Skeletal muscle satellite cell (primary cell): ENCODE measurements at regions not wholly inside any gene's neighbourhood (a gene's known extent, or its start where the extent isn't known, plus 50 kb on each side); places are given as distances from the start of the nearest gene placed in this dataset.
"Not testable (repeated sequence)": the region's sequence is repeated elsewhere in the genome, so short reads cannot be mapped to it uniquely, and the experiment has no call there.

Experiments used
- H3K27me3 ChIP-seq: 2 replicates; pipeline ENCODE4 v1.7.0; 2013; ENCODE audit warnings: low read length; ENCODE audit not compliant: control insufficient read depth, insufficient read depth
- H3K36me3 ChIP-seq: 2 replicates; pipeline ENCODE4 v1.7.0; 2013; ENCODE audit warnings: mild to moderate bottlenecking, control low read depth, low read length; ENCODE audit not compliant: insufficient read depth
- H3K4me1 ChIP-seq: 2 replicates; pipeline ENCODE4 v1.7.0; 2013; ENCODE audit warnings: low read length; ENCODE audit not compliant: control insufficient read depth, insufficient read depth
- H3K4me2 ChIP-seq: 2 replicates; pipeline ENCODE4 v1.7.0; 2013; ENCODE audit warnings: mild to moderate bottlenecking, low read length
- H3K4me3 ChIP-seq: 2 replicates; pipeline ENCODE4 v1.7.0; 2013; ENCODE audit warnings: low read length
- H3K9ac ChIP-seq: 2 replicates; pipeline ENCODE4 v1.7.0; 2013; ENCODE audit warnings: mild to moderate bottlenecking, low read depth, low read length, moderate library complexity
- H3K9me3 ChIP-seq: replicated peaks from 2 replicates; pipeline ENCODE4 v1.7.0; 2013; ENCODE audit warnings: mild to moderate bottlenecking, control low read depth, low read length

GRCh38 chr4:100340512-100341485 lies 150.5 kb upstream of the DDIT4L start:
- Histone ChIP-seq H3K4me3 (no peak overlapping the region), H3K4me1 (no peaks in the 10 kb centered on the region), H3K27me3 (no peaks in the 10 kb centered on the region), H3K4me2 (no peak overlapping the region), H3K9me3 (no peaks in the 10 kb centered on the region), H3K36me3 (no peaks in the 10 kb centered on the region), H3K9ac (no peak overlapping the region)

- Histone ChIP-seq H3K4me2 (no peak overlapping the region), H3K4me3 (no peak overlapping the region), H3K4me1 (no peaks in the 10 kb centered on the region), H3K36me3 (no peaks in the 10 kb centered on the region), H3K9ac (no peak overlapping the region), H3K9me3 (no peaks in the 10 kb centered on the region), H3K27me3 (no peaks in the 10 kb centered on the region)
These were observed 149.6 kb upstream of the DDIT4L start for GRCh38 chr4:100339870-100340269.

DNA sequence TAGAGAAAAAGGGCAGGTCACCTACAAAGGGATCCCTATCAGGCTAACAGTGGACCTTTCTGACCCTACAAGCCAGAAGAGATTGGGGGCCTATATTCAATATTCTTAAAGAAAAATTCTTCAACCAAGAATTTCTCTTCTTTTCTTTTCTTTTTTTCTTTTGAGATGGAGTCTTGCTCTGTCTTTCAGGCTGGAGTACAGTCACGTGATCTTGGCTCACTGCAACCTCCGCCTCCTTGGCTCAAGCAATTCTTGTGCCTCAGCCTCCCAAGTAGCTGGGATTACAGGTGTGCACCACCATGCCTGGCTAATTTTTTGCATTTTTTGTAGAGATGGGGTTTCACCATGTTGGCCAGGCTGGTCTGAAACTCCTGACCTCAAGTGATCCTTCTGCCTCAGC lies 143.2 kb upstream of the DDIT4L start:
- not testable (repeated sequence) for H3K36me3 ChIP-seq, H3K4me2 ChIP-seq, H3K4me3 ChIP-seq, H3K9me3 ChIP-seq, H3K4me1 ChIP-seq, H3K27me3 ChIP-seq, H3K9ac ChIP-seq

DNA sequence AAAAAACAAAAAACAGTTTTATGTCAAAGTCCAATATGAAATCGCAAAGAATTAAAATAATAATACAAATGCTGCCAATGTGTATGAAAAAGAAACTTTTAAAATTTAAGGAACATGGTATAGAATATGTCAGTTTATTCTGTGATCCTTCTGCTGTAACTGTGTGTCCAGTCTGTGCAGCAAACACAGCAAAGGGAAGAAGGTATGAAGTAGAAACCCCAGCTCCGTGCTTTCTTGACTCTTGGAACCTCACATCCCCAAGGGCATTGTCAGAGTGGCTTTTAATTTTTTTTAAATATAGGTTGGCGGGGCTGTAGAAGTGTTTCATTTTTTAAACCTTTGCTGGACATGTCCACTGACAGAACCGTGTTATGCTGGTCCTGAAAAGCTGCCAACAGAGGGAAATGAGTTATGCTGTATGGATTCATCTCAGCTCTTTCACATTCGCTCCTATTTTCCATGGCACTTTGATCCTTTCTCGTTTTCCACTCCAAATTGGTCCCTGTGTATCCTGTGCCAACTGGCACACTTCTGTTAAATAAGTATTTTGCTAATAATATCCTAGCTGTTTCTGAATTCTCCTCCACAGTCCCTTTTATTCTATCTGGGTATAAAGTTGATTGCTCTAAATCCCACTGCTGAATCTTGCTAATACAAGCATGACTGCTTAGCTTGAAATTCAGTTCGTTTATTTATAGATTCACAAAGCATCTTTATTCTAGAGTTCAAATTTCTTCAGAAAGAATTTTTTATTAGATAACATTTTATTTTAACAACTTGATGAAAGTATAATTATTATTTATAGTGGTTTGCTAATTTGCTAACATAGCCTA lies 127.0 kb upstream of the DDIT4L start:
- H3K27me3 ChIP-seq: no peaks in the 10 kb centered on the region
- no peaks in the 10 kb centered on the region for H3K4me1 ChIP-seq
- no peak overlapping the region for H3K4me3 ChIP-seq
- no peaks in the 10 kb centered on the region for H3K36me3 ChIP-seq
- peak overlapping the region; percentile 44 for H3K4me2 ChIP-seq
- no peak overlapping the region for H3K9ac ChIP-seq
- no peaks in the 10 kb centered on the region for H3K9me3 ChIP-seq

DNA sequence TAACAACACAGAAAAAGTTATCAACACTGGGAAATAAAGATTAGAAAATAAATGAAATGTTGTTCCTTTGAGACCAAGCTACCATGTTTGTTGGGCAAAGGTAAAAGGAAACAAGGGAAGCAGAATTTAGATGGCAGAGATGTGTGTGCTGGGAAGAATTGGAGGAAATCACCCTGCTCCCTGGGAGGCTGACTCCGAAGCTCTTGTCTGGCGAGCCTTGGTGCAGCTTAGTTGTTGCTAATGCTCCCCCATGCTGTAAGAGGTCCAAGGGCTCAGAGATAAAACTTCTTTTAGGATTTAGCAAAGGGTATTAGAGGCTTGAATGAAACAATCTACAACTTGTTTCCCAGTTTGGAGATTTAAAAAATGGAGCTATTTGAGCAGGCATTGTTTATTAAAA lies 123.8 kb upstream of the DDIT4L start:
- Histone ChIP-seq H3K27me3 (no peaks in the 10 kb centered on the region), H3K9me3 (no peaks in the 10 kb centered on the region), H3K36me3 (no peaks in the 10 kb centered on the region), H3K4me1 (no peaks in the 10 kb centered on the region), H3K4me2 (no peak overlapping the region), H3K9ac (no peak overlapping the region), H3K4me3 (no peak overlapping the region)

- Histone ChIP-seq H3K9ac (no peak overlapping the region), H3K36me3 (no peaks in the 10 kb centered on the region), H3K9me3 (no peaks in the 10 kb centered on the region), H3K4me3 (no peak overlapping the region), H3K4me1 (no peaks in the 10 kb centered on the region), H3K4me2 (no peak overlapping the region), H3K27me3 (no peaks in the 10 kb centered on the region)
These were observed 122.5 kb upstream of the DDIT4L start for GRCh38 chr4:100312615-100313350.

DNA sequence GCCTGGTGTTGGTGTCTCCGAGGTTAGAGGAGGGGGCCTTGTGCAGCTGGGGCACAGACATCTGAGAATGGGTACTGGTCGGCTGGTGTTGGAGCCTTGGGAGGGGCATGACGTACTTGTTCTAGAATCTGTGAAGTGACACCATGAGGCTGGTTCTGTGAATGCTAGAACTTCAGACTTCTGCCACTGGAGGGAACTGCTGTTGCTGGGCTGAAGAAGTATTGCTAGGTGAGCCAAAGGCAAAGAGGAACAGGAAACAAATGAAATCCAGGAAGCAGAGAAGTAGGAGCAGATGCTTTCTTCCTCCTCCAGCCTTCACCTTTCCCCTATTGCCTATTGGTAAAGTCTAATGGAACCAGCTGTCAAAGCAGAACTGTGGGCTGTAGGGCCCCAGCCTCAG lies 120.9 kb upstream of the DDIT4L start:
- Histone ChIP-seq H3K9me3 (no peaks in the 10 kb centered on the region), H3K4me3 (no peak overlapping the region), H3K9ac (no peak overlapping the region), H3K4me2 (no peak overlapping the region), H3K27me3 (no peaks in the 10 kb centered on the region), H3K4me1 (no peaks in the 10 kb centered on the region), H3K36me3 (no peaks in the 10 kb centered on the region)

DNA sequence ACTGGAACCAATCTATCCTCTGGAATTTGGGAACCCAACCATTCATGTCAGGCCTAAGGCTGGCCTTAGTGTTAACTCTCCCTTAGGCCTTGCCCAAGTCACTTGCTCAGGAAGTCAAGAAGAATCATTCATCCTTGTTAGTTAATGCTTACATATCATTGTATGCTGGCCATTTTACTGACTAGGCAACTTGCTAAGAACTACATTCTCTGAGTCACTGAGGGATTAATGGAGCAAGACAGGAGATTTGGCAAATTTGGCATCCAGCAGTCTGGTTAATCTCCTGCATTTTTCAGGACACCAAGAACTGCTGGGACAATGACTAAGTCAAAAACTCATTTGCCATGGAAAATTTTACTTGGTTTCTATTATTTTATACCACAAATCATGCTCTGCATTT lies 115.8 kb upstream of the DDIT4L start:
- no peaks in the 10 kb centered on the region for H3K36me3 ChIP-seq
- H3K4me1 ChIP-seq: no peaks in the 10 kb centered on the region
- H3K9ac ChIP-seq: no peak overlapping the region
- no peak overlapping the region for H3K4me2 ChIP-seq
- no peaks in the 10 kb centered on the region for H3K27me3 ChIP-seq
- H3K4me3 ChIP-seq: no peak overlapping the region
- H3K9me3 ChIP-seq: no peaks in the 10 kb centered on the region

- Histone ChIP-seq H3K4me3 (no peak overlapping the region), H3K9me3 (no peaks in the 10 kb centered on the region)
These were observed 112.1 kb upstream of the DDIT4L start for GRCh38 chr4:100302061-100303026.

GRCh38 chr4:100299046-100299840 lies 109.0 kb upstream of the DDIT4L start:
- Histone ChIP-seq H3K4me2 (peak overlapping the region; percentile 38), H3K4me3 (no peak overlapping the region), H3K27me3 (no peaks in the 10 kb centered on the region)

More at GRCh38 chr4:100302061-100303026, 112.1 kb upstream of the DDIT4L start:
- Histone ChIP-seq H3K4me2 (no peak overlapping the region), H3K4me1 (peaks cover 16% of the 10 kb centered on the region), H3K36me3 (no peaks in the 10 kb centered on the region), H3K9ac (no peak overlapping the region), H3K27me3 (no peaks in the 10 kb centered on the region)

More at GRCh38 chr4:100299046-100299840, 109.0 kb upstream of the DDIT4L start:
- Histone ChIP-seq H3K36me3 (no peaks in the 10 kb centered on the region), H3K9me3 (peaks cover 11% of the 10 kb centered on the region), H3K9ac (no peak overlapping the region), H3K4me1 (peaks cover 19% of the 10 kb centered on the region)
